ENCODE measurements at regions not wholly inside any gene's neighbourhood (a gene's known extent, or its start where the extent isn't known, plus 50 kb on each side); places are given as distances from the start of the nearest gene placed in this dataset.

DNA sequence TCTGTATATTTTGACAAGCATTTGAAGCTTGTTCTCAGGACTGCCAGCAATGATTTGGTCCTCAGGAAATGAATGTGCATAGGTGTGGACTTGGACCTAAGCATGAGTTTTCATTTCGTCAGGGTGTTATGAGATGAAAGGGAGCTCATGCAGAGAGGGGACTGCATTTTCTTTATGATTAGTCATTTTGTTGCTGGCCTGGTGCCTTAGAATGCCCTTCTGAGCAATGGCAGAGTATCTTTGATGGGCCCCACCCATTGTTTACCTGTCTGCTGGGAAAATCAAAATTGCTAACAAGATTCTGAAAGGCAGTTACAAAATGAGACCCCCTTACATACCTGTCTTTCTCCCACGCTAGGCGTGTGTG, 51.5 kb upstream of the MTHFD1L start:
- H3K4me3 ChIP-seq = no peak overlapping the region
- ATAC-seq (peak; percentile 85), DNase-seq (ENCODE audit: low read depth, low spot score) (peak; percentile 69), FAIRE-seq (peak; percentile 85)
- ChIA-PET RAD21 (ENCODE audit: unreplicated experiment) (interaction anchor here (1.0 to 5.5 kb wide), 19 partner anchors 12 to 733 kb away, joined by 3 to 130 read pairs (median 5); no protein-coding TSS in a partner anchor), POLR2A (interaction anchor here (0.6 to 1.4 kb wide), 3 partner anchors 163 to 215 kb away, joined by 3 to 6 read pairs (median 3); partner anchors contain the start of gene PLEKHG1), SMC1A (ENCODE audit: uncharacterized antibody, unreplicated experiment) (interaction anchor here (0.6 to 6.1 kb wide), 28 partner anchors 10 to 734 kb away, joined by 3 to 142 read pairs (median 4); partner anchors contain the start of gene PLEKHG1), CTCF (interaction anchor here (0.6 to 6.7 kb wide), 29 partner anchors 12 to 740 kb away, joined by 3 to 217 read pairs (median 3); partner anchors contain the start of gene PLEKHG1)
- 0% methylated on average over 3 of the region's 3 CpGs for WGBS (ENCODE audit: insufficient coverage, insufficient replicate concordance, low lambda C conversion rate, missing lambda C conversion rate)
- peak overlapping the region; percentile 54; the same call in 1 of the 2 replicates for H3K9ac ChIP-seq (ENCODE audit: control insufficient read depth, insufficient read depth, low read length)
- no peaks in the 10 kb centered on the region for H3K79me2 ChIP-seq (ENCODE audit: control insufficient read depth, insufficient read depth, low read length)
- no peaks in the 10 kb centered on the region for H4K20me1 ChIP-seq (ENCODE audit: control insufficient read depth, insufficient read depth)
- peaks cover 19% of the 10 kb centered on the region for H3K4me1 ChIP-seq (ENCODE audit: control insufficient read depth, insufficient read depth, low read length)
- H3K27me3 ChIP-seq (replicated peaks in 1 of 2; ENCODE audit: control insufficient read depth in 2 of 2, insufficient read depth in 2 of 2, low read length in 1 of 2) = no peaks in the 10 kb centered on the region
- peak overlapping the region; percentile 79 for H3K27ac ChIP-seq (ENCODE audit: control insufficient read depth, insufficient read depth)
- intact Hi-C loops (cut with micrococcal nuclease; ENCODE audit: unreplicated experiment) = loop anchor here (1.0 to 10.0 kb wide), 5 partner anchors 93 to 879 kb away; no protein-coding TSS in a partner anchor
- no peaks in the 10 kb centered on the region for H3K9me3 ChIP-seq (replicated peaks; ENCODE audit: control insufficient read depth, insufficient read depth, low read length)
- no peaks in the 10 kb centered on the region; a peak in 1 of 4 replicates for H3K36me3 ChIP-seq (ENCODE audit: control insufficient read depth in 2 of 2, insufficient read depth in 2 of 2, low read length in 1 of 2)
- H2AFZ ChIP-seq (ENCODE audit: control insufficient read depth, low read depth, low read length) = no peak overlapping the region
- peak overlapping the region; percentile 29; the same call in 1 of the 2 replicates for H3K4me2 ChIP-seq (ENCODE audit: control insufficient read depth, insufficient read depth)
- BruUV-seq (replicated peaks) = no TSS peak
- in situ Hi-C loops (cut with MboI) = loop anchor here (5.0 to 10.0 kb wide), 4 partner anchors 397 to 879 kb away; no protein-coding TSS in a partner anchor
- TF ChIP-seq YY1 (IDR thresholded peaks at IDR 0.05; ENCODE audit: low read depth, low read length) = peak; percentile 61
- no peak for TF ChIP-seq NR2C2 (IDR thresholded peaks at IDR 0.05; ENCODE audit: borderline replicate concordance, control insufficient read depth, insufficient read length, low read depth)
- TF ChIP-seq NFXL1 (IDR thresholded peaks at IDR 0.05; ENCODE audit: borderline replicate concordance) = no peak
- no peak for TF ChIP-seq TAF1 (IDR thresholded peaks at IDR 0.05; ENCODE audit: borderline replicate concordance, low read depth, low read length)
- TF ChIP-seq DPF2 (IDR thresholded peaks at IDR 0.05) = peak; percentile 49; the same call in 1 of the 2 replicates
- no peak for TF ChIP-seq BRCA1 (IDR thresholded peaks at IDR 0.05; ENCODE audit: low read depth, low read length)
- TF ChIP-seq, protein P1, sequence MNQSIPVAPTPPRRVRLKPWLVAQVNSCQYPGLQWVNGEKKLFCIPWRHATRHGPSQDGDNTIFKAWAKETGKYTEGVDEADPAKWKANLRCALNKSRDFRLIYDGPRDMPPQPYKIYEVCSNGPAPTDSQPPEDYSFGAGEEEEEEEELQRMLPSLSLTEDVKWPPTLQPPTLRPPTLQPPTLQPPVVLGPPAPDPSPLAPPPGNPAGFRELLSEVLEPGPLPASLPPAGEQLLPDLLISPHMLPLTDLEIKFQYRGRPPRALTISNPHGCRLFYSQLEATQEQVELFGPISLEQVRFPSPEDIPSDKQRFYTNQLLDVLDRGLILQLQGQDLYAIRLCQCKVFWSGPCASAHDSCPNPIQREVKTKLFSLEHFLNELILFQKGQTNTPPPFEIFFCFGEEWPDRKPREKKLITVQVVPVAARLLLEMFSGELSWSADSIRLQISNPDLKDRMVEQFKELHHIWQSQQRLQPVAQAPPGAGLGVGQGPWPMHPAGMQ (IDR thresholded peaks at IDR 0.05; ENCODE audit: borderline replicate concordance) = no peak
- TF ChIP-seq TBL1XR1 (IDR thresholded peaks at IDR 0.05; ENCODE audit: low read depth, low read length) = peak; percentile 25; the same call in 1 of the 2 replicates
- TF ChIP-seq PAX5 (IDR thresholded peaks at IDR 0.05; ENCODE audit: borderline replicate concordance, low read depth, low read length) = peak; percentile 50; the same call in 1 of the 2 replicates
- TF ChIP-seq, protein P2, sequence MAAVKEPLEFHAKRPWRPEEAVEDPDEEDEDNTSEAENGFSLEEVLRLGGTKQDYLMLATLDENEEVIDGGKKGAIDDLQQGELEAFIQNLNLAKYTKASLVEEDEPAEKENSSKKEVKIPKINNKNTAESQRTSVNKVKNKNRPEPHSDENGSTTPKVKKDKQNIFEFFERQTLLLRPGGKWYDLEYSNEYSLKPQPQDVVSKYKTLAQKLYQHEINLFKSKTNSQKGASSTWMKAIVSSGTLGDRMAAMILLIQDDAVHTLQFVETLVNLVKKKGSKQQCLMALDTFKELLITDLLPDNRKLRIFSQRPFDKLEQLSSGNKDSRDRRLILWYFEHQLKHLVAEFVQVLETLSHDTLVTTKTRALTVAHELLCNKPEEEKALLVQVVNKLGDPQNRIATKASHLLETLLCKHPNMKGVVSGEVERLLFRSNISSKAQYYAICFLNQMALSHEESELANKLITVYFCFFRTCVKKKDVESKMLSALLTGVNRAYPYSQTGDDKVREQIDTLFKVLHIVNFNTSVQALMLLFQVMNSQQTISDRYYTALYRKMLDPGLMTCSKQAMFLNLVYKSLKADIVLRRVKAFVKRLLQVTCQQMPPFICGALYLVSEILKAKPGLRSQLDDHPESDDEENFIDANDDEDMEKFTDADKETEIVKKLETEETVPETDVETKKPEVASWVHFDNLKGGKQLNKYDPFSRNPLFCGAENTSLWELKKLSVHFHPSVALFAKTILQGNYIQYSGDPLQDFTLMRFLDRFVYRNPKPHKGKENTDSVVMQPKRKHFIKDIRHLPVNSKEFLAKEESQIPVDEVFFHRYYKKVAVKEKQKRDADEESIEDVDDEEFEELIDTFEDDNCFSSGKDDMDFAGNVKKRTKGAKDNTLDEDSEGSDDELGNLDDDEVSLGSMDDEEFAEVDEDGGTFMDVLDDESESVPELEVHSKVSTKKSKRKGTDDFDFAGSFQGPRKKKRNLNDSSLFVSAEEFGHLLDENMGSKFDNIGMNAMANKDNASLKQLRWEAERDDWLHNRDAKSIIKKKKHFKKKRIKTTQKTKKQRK (IDR thresholded peaks at IDR 0.05; ENCODE audit: low read depth, low read length) = no peak
- TF ChIP-seq CREB1 (IDR thresholded peaks at IDR 0.05; ENCODE audit: low read depth) = peak; percentile 79
- TF ChIP-seq SUPT20H (IDR thresholded peaks at IDR 0.05; ENCODE audit: borderline replicate concordance, control insufficient read depth, low read depth, low read length) = no peak
- TF ChIP-seq ZNF24 (IDR thresholded peaks at IDR 0.05) = 0 out of 2 replicates have a peak, but pooled peaks have one; percentile 15
- peak; percentile 81; the same call in 1 of the 2 replicates for TF ChIP-seq IRF4 (IDR thresholded peaks at IDR 0.05; ENCODE audit: low read depth, low read length)
- peak; percentile 70 for TF ChIP-seq CREM (IDR thresholded peaks at IDR 0.05; ENCODE audit: low read depth)
- TF ChIP-seq TARDBP (IDR thresholded peaks at IDR 0.05; ENCODE audit: borderline replicate concordance) = no peak
- TF ChIP-seq SIN3A (IDR thresholded peaks at IDR 0.05; ENCODE audit: low read depth, low read length) = no peak
- TF ChIP-seq GABPA (IDR thresholded peaks at IDR 0.05; ENCODE audit: low read depth) = 0 out of 2 replicates have a peak, but pooled peaks have one; percentile 20
- TF ChIP-seq ZBED1 (IDR thresholded peaks at IDR 0.05; ENCODE audit: borderline replicate concordance) = no peak
- TF ChIP-seq, protein P3, sequence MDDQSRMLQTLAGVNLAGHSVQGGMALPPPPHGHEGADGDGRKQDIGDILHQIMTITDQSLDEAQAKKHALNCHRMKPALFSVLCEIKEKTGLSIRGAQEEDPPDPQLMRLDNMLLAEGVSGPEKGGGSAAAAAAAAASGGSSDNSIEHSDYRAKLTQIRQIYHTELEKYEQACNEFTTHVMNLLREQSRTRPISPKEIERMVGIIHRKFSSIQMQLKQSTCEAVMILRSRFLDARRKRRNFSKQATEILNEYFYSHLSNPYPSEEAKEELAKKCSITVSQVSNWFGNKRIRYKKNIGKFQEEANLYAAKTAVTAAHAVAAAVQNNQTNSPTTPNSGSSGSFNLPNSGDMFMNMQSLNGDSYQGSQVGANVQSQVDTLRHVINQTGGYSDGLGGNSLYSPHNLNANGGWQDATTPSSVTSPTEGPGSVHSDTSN (IDR thresholded peaks at IDR 0.05; ENCODE audit: insufficient replicate concordance, low read depth, low read length) = no peak
- no peak; the same call in 1 of the 2 replicates for TF ChIP-seq MTA3 (IDR thresholded peaks at IDR 0.05; ENCODE audit: borderline replicate concordance, low read length)

Measured in GM12878 (cell line).